Memory B cell (primary cell): ENCODE measurements at regions not wholly inside any gene's neighbourhood (a gene's known extent, or its start where the extent isn't known, plus 50 kb on each side); places are given as distances from the start of the nearest gene placed in this dataset.

ENCODE experiments used
- ATAC-seq: fragments of 150-1000 bp; cut with Tn5 transposase; 2 replicates; pipeline ENCODE4 v1.10.0; 2021; ENCODE audit warnings: low read depth, mild to moderate bottlenecking, moderate library complexity
- DNase-seq, 2 donors: peaks; one replicate each; pipeline ENCODE4 v3.0.0; 2022; ENCODE audit warnings: low spot score in 2 of 2
- H3K27ac Mint-ChIP-seq: one replicate; pipeline ENCODE4 v1.8.0; 2022; ENCODE audit warnings: mild to moderate bottlenecking, moderate library complexity, mixed read lengths
- H3K27me3 Mint-ChIP-seq: one replicate; pipeline ENCODE4 v1.8.0; 2022; ENCODE audit warnings: mixed read lengths
- H3K36me3 Mint-ChIP-seq: one replicate; pipeline ENCODE4 v1.8.0; 2022; ENCODE audit warnings: mild to moderate bottlenecking, mixed read lengths
- H3K4me1 Mint-ChIP-seq: one replicate; pipeline ENCODE4 v1.8.0; 2022; ENCODE audit warnings: mixed read lengths
- H3K4me3 Mint-ChIP-seq: one replicate; pipeline ENCODE4 v1.8.0; 2022; ENCODE audit warnings: mild to moderate bottlenecking, moderate library complexity, mixed read lengths
- H3K9me3 Mint-ChIP-seq: one replicate; pipeline ENCODE4 v1.8.0; 2022; ENCODE audit warnings: mixed read lengths

GRCh38 chr7:116429986-116430619 lies 69.4 kb upstream of the CAV2 start:
- Mint-ChIP-seq H3K27ac (no peak overlapping the region), H3K36me3 (no peaks in the 10 kb centered on the region), H3K27me3 (peaks cover 9% of the 10 kb centered on the region), H3K9me3 (peaks cover 2% of the 10 kb centered on the region), H3K4me3 (no peak overlapping the region), H3K4me1 (no peaks in the 10 kb centered on the region)
- ATAC-seq (no peak), DNase-seq (no peak)

- no peak for DNase-seq
- H3K36me3 Mint-ChIP-seq, result no peaks in the 10 kb centered on the region
- peaks cover 10% of the 10 kb centered on the region for H3K27me3 Mint-ChIP-seq
- no peaks in the 10 kb centered on the region for H3K4me1 Mint-ChIP-seq
- no peak overlapping the region for H3K4me3 Mint-ChIP-seq
- H3K27ac Mint-ChIP-seq, result no peak overlapping the region
- ATAC-seq, result no peak
- H3K9me3 Mint-ChIP-seq, result peaks cover 2% of the 10 kb centered on the region
These were observed 67.6 kb upstream of the CAV2 start for GRCh38 chr7:116431787-116432526.

GRCh38 chr7:116432527-116432916 lies 67.0 kb upstream of the CAV2 start:
- H3K27me3 Mint-ChIP-seq, result peaks cover 12% of the 10 kb centered on the region
- ATAC-seq (no peak), DNase-seq (no peak)
- H3K27ac Mint-ChIP-seq, result no peak overlapping the region
- H3K4me1 Mint-ChIP-seq, result no peaks in the 10 kb centered on the region
- H3K36me3 Mint-ChIP-seq, result no peaks in the 10 kb centered on the region
- no peak overlapping the region for H3K4me3 Mint-ChIP-seq
- H3K9me3 Mint-ChIP-seq, result peaks cover 2% of the 10 kb centered on the region

- ATAC-seq (no peak), DNase-seq (no peak)
- peaks cover 2% of the 10 kb centered on the region for H3K9me3 Mint-ChIP-seq
- no peaks in the 10 kb centered on the region for H3K4me1 Mint-ChIP-seq
- H3K27me3 Mint-ChIP-seq, result peaks cover 12% of the 10 kb centered on the region
- no peaks in the 10 kb centered on the region for H3K36me3 Mint-ChIP-seq
- H3K4me3 Mint-ChIP-seq, result no peak overlapping the region
- H3K27ac Mint-ChIP-seq, result no peak overlapping the region
These were observed 66.3 kb upstream of the CAV2 start for GRCh38 chr7:116433246-116433645.

GRCh38 chr7:116434820-116435341 lies 64.7 kb upstream of the CAV2 start:
- no peak for DNase-seq

GRCh38 chr7:116436305-116436826 lies 63.2 kb upstream of the CAV2 start:
- DNase-seq (no peak), ATAC-seq (no peak)
- Mint-ChIP-seq H3K27me3 (peaks cover 13% of the 10 kb centered on the region), H3K9me3 (no peaks in the 10 kb centered on the region), H3K4me1 (no peaks in the 10 kb centered on the region), H3K4me3 (no peak overlapping the region), H3K36me3 (no peaks in the 10 kb centered on the region), H3K27ac (no peak overlapping the region)

More at GRCh38 chr7:116434820-116435341, 64.7 kb upstream of the CAV2 start:
- ATAC-seq, result no peak
- Mint-ChIP-seq H3K4me3 (no peak overlapping the region), H3K4me1 (no peaks in the 10 kb centered on the region), H3K9me3 (no peaks in the 10 kb centered on the region), H3K36me3 (no peaks in the 10 kb centered on the region), H3K27me3 (peaks cover 15% of the 10 kb centered on the region), H3K27ac (no peak overlapping the region)

- H3K9me3 Mint-ChIP-seq, result no peaks in the 10 kb centered on the region
- DNase-seq, result no peak
- ATAC-seq, result no peak
- H3K27me3 Mint-ChIP-seq, result peaks cover 9% of the 10 kb centered on the region
- no peak overlapping the region for H3K27ac Mint-ChIP-seq
- no peaks in the 10 kb centered on the region for H3K4me1 Mint-ChIP-seq
- no peak overlapping the region for H3K4me3 Mint-ChIP-seq
- H3K36me3 Mint-ChIP-seq, result no peaks in the 10 kb centered on the region
These were observed 61.3 kb upstream of the CAV2 start for GRCh38 chr7:116438267-116438666.

- Mint-ChIP-seq H3K27ac (no peak overlapping the region), H3K4me1 (no peaks in the 10 kb centered on the region), H3K27me3 (peaks cover 9% of the 10 kb centered on the region), H3K36me3 (no peaks in the 10 kb centered on the region), H3K4me3 (no peak overlapping the region), H3K9me3 (no peaks in the 10 kb centered on the region)
- no peak for ATAC-seq
- no peak for DNase-seq
These were observed 60.5 kb upstream of the CAV2 start for GRCh38 chr7:116439005-116439404.

GRCh38 chr7:116439841-116440549 lies 59.5 kb upstream of the CAV2 start:
- Mint-ChIP-seq H3K4me1 (no peaks in the 10 kb centered on the region), H3K27ac (no peak overlapping the region), H3K27me3 (peaks cover 9% of the 10 kb centered on the region), H3K9me3 (no peaks in the 10 kb centered on the region), H3K36me3 (no peaks in the 10 kb centered on the region), H3K4me3 (no peak overlapping the region)
- ATAC-seq (no peak), DNase-seq (no peak)

GRCh38 chr7:116441534-116441933 lies 58.0 kb upstream of the CAV2 start:
- H3K27ac Mint-ChIP-seq, result no peak overlapping the region
- H3K4me3 Mint-ChIP-seq, result no peak overlapping the region
- peaks cover 9% of the 10 kb centered on the region for H3K27me3 Mint-ChIP-seq
- no peaks in the 10 kb centered on the region for H3K4me1 Mint-ChIP-seq
- no peaks in the 10 kb centered on the region for H3K9me3 Mint-ChIP-seq
- no peak for ATAC-seq
- H3K36me3 Mint-ChIP-seq, result no peaks in the 10 kb centered on the region
- DNase-seq, result no peak

GRCh38 chr7:116443101-116443523 lies 56.4 kb upstream of the CAV2 start:
- H3K4me3 Mint-ChIP-seq, result no peak overlapping the region
- DNase-seq, result no peak
- H3K4me1 Mint-ChIP-seq, result no peaks in the 10 kb centered on the region

GRCh38 chr7:116443646-116444045 lies 55.9 kb upstream of the CAV2 start:
- no peaks in the 10 kb centered on the region for H3K36me3 Mint-ChIP-seq
- no peaks in the 10 kb centered on the region for H3K9me3 Mint-ChIP-seq
- H3K4me3 Mint-ChIP-seq, result no peak overlapping the region
- no peaks in the 10 kb centered on the region for H3K4me1 Mint-ChIP-seq
- DNase-seq (no peak), ATAC-seq (no peak)
- peaks cover 6% of the 10 kb centered on the region for H3K27me3 Mint-ChIP-seq
- no peak overlapping the region for H3K27ac Mint-ChIP-seq

More at GRCh38 chr7:116443101-116443523, 56.4 kb upstream of the CAV2 start:
- no peaks in the 10 kb centered on the region for H3K36me3 Mint-ChIP-seq
- H3K27me3 Mint-ChIP-seq, result peaks cover 6% of the 10 kb centered on the region
- H3K9me3 Mint-ChIP-seq, result no peaks in the 10 kb centered on the region
- H3K27ac Mint-ChIP-seq, result no peak overlapping the region
- ATAC-seq, result no peak

GRCh38 chr7:116445447-116446211 lies 53.9 kb upstream of the CAV2 start:
- no peaks in the 10 kb centered on the region for H3K36me3 Mint-ChIP-seq
- H3K4me3 Mint-ChIP-seq, result no peak overlapping the region
- no peaks in the 10 kb centered on the region for H3K4me1 Mint-ChIP-seq
- no peak for DNase-seq
- H3K27ac Mint-ChIP-seq, result no peak overlapping the region
- ATAC-seq, result no peak
- no peaks in the 10 kb centered on the region for H3K9me3 Mint-ChIP-seq
- peaks cover 4% of the 10 kb centered on the region for H3K27me3 Mint-ChIP-seq
